Anterior cingulate cortex (tissue), 58 donors: ENCODE measurements at regions not wholly inside any gene's neighbourhood (a gene's known extent, or its start where the extent isn't known, plus 50 kb on each side); places are given as distances from the start of the nearest gene placed in this dataset.
A peak's percentile ranks its signal among the peaks of the same experiment; 100 is the strongest.

Experiments
- DNase-seq, 58 donors: peaks; one replicate each; lab custom pipeline; 2025; lab: John Stamatoyannopoulos, UW

DNA sequence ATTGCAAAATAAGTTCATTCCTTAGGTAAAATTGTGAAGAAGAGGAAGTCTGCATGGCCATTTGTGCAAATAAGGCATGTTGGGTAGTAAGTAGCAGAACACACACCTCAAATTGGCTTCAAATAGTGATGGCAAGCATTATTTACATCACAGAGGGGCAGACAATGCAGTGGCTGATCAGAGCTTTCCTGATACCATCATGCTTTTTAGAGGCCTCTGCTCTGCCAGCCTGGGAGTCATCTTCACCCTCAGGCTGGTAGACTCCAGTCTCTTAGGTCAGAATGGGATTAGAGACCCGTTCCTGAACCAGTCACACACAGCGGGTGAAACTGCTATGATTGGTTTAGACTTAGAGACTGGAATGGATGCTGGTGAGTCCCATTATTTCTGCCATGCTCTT is 396.0 kb upstream of the MCTP2 start:
- no peak for DNase-seq

DNA sequence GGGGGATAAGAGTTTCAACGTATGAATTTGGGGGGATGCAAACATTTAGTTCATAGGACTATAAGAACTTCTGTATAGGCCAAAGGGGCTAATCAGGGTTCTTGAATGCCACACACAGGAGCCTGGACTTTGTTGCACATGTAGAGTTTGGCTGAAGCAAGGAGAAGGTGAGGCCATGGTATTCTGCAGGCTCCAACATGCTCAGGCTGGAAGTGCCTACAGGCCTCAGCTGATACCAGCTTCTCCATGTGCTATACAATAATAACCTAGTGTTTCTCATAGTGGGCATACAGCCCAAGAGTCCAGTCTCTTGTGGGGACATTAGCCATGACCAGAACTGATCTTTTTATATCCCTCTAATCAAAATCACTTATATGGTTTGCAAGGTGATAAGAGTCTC is 399.7 kb upstream of the MCTP2 start:
- no peak for DNase-seq

DNA sequence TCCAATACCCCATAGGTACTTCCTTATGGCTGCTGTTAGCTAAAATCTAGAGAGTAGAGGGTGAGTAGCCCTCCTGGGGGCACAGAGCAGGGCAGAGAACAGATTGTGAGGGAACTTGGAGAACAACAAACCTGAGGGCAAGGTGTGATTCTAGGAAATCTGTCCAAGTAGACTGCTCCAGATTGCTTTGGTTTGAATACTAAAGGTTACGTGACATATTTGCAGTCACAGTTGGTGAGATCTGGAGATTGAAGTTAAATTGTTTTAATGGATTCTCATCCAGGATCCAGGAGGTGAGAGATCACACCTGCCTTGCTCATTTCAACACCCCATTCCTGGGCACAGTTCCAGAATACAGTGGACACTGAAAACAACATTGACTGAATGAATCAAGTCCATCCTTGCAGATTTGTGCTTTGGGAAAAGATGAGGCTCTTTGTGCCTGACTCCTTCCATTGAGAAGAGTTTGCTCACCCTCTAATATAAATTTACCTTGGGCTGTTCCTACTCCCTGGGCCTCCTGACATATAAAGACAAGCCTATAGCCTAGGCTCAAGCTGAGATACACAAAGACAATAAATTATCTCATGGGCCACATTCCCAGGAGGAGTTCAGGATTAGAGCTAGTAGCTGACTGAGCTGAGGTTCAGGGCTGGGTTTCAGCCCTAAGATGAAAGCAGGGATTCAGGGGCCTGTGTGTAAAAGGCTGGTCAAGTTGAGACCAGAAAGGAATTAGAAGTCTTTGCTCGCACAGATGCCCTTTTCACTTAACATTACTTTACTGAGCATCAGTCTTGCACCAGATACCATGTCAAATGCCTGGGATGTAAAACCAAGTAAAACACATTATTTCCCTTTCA is 400.9 kb upstream of the MCTP2 start:
- no peak for DNase-seq

DNA sequence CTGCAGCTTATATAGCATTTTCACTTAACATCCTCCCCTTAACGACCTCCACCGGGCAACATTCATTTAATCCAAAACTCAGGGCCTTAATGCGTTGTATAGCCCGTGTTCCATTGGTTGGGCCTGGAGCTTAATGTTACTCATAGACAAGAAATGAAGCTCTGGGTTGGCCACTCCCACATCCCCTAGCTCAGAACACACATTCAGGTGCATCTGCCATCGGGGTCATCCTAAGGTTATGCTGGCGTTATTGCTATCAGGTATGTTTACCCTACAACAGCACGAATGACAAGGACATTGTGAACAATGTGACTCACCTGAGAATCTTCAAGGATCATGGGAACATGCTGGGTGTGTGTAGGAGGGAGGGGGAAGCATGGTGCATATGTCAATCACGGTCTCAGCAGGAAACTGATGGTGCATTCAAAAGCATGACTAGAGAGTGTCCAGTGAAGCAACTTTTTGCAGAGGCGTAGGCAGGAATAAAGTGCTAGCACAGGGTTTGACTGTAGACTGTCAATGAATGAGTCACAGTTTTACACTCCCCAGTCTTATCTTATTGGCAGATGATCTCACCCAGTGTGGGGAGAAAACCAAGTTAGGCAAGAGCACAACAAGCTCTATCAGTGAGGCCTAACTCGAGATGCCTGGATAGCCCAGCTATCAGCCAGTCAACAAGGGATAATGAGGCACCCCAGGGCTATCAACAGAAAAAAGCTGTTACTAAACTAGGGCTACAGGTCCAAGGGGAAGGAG is 402.1 kb upstream of the MCTP2 start:
- peak in 4 of 58 donors; percentile 2 to 39 (median 9) for DNase-seq

DNA sequence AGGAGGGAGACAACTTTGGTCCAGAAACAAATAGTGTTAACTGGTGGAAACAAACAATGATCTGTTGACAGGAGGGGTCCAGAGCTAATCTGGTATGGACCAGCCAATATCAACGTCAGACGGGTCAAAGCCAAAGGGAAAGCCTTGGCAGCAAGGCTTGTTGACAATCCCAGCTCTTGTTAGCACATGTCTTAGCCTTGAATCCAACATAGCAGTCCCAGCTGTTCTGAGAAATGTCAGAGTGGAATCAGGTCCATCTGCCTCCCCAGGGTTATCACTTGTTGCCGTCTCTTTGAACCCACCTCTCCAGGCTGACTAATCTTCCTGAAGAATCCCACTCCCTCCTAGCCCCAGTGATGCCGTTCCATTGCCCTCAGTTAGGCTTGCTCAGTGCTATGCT is 404.6 kb upstream of the MCTP2 start:
- no peak for DNase-seq

DNA sequence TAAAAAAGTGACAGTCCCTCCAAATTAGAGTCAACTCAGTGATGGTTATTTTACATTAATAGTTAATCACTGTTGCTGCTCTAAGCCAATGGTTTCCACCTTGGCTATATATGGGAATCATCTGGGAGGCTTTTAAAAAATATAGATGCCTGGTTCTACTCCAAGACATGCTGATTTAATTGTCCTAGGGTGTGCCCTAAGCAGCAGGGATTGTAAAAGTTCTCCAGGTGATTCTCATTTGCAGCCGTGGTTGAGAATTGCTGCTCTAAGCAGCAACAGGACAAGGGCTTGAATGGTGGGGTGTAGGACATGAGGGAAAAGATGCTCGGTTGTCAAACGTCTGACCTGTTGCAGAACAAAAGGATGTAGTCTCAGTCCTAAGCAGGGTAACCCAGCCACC is 405.1 kb upstream of the MCTP2 start:
- no peak for DNase-seq

DNA sequence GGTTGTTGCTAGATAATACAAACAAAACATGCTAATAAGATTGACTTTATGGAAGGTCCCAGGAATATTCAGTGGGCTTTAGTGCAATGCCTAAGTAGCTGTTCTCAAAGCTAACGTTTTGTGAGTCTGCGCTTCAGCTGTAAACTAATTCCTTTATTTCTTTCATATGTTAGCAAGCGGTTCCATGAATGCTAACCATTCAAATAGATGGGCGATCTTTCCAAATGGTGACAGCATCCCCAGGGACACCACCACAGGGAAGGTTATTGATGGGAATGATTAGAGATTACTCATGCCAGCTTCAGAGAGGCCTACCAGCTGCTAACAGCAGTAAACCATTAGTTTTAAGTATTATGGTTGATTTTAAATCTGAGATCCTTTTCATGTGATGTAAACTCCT is 405.7 kb upstream of the MCTP2 start:
- DNase-seq, result no peak

DNA sequence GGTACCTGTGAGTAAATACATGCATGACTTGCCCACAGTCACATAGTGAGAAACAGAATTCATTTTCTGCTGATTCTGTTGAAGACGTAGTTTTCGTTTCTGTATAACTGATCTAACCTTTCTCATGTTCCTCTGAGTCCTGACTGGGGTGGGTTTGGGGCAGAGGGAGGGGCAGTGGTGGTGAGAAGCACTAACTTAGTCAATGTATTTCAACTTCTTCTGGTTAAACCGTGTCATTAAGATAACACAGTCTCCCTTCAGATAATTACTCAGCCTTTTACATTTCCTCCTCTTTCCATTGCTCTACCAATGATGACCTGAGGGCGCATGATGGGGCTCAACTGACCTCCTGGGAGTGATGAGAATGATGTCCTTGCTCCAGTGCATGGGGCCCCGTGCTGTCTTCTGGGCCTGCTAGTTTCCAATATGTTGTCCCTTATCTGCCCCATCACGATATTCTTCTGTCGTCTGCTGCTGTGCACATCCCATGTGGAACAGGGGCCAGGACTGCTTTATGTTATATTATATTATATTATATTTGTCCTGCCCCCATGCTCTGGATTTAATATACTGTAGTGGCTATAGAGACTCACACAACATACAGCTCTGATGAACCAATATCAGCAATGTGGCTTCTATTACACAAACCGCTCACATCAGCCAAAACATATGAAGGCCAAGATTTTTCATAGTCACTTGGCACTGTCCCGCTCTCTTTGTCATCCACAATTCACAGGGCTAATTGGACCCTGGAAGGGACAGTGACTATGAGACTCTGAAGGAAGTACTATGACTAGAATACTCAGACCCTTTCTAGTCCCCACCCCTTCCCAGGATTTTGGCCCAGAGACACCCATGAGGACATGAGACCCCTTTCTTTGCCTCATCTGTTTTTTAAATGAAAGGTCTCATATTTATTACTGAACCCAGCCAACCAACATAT is 407.1 kb upstream of the MCTP2 start:
- DNase-seq, result no peak

DNA sequence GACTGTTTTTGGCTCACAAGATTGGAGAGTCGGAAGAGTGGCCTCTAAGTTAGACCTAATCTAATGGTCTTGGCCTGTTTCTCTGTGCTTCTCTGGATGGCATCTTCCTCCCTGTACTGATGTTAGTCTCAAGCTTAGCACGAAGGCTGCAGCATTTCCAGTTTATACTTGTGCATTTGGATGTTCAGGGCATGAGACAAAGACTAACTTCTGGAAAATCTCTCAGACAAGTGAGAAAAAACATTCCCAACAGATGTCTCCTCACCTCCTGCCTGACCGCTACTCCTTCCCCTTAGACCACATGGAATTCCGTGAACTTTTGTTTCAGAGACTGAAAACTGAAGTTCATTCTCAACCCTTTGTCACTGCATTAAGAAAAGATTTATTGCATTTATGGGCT is 410.8 kb upstream of the MCTP2 start:
- no peak for DNase-seq

DNA sequence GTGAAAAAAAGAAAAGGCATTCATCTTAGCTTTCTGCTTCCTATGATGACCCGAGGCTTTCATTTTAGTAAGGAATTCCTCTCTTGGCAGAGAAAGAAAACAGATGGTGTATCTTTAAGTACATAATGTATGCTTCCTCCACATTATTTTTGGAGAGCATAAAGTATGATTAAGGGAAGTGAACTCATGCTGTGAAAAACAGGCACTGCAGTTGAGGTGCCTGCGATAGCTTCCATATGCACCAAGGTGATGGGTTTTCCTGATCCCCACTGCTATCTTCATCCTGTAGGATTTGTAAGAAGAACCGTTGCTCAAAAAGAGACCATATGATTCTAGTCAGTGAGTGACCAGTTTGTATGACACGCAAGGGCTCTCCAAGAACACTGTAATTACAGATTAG is 411.5 kb upstream of the MCTP2 start:
- peak in 1 of 58 donors; percentile 4 for DNase-seq

DNA sequence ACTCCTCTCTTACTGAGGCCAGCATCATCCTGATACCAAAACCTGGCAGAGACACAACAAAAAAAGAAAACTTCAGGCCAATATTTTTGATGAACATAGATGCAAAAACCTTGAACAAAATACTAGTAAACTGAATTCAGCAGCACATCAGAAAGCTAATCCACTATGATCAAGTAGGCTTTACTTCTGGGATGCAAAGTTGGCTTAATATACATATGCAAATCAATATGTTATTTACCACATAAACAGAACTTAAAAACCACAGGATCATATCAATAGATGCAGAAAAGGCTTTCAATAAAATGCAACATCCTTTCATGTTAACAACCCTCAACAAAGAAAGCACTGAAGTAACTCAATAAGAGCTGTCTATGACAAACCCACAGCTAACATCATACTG is 414.5 kb upstream of the MCTP2 start:
- DNase-seq, result no peak

DNA sequence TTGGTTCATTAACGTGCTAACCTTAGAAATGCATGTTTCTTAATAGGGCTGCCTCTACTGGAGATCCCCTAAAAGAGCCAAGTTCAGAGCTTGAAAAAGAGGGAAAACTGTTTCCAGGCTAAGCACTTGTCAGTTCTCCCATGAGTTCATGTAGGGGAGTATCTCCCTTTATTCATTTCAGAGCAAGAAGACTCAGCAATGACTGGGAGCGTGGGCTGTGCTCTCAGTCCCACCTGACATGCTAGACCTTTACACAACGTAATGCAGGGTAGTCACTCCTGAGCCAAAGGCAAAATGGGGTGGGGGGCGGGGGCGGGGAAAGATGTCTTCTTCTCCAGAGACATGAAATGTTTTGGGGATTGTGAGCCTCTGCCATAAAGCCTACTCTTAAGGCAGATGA is 420.1 kb upstream of the MCTP2 start:
- no peak for DNase-seq

DNA sequence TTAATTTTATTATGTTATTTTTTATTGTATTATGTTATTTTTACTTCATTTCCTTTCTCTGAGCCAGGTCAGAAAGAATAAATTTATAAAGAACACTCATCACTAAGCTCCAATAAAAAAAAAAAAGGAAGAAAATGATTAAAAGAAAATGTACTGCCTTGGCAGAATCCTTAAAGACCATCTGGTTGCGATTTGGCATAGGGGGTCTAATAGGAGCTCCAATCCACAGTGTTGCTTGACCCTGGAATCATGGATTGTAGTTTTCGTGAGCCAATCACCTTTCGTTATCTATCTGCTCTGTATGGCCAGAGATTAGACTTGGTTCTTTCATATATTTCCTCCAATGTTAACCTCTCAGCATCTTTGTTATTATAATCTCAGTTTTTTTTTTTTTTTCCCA is 421.8 kb upstream of the MCTP2 start:
- DNase-seq, result no peak

DNA sequence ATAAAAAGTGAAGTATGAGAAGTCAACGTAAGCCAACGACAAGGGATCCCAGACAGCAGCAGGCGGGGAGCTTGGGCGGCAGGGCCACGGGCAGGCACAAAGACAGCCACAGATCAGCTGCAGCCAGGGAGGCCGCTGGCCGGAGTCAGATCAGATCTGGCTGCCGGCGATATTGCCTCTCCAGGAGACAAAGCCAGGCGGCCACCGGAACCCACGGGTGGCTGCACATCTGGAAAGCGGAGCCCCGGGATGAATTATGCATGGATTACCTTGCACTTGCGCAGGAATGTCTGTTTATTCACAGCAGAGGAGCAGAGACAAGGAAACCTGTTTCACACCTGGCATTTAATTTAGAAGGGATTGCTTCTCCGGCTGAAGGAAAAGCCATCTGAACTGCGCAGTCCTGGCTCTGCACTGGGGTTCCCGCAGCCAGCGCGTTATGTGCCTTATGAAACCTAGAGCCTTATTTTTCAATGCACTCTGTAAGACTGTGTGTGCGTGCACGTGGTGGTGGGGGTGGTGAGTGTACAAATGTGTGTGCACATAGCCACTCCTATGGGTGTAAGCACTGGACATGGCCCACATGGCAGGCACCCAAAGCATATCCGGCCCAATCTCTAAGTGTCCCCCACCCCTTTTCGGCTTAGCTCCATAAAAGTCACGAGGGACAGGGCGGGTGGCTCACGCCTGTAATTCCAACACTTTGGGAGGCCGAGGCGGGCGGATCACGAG is 427.8 kb upstream of the MCTP2 start:
- no peak for DNase-seq

DNA sequence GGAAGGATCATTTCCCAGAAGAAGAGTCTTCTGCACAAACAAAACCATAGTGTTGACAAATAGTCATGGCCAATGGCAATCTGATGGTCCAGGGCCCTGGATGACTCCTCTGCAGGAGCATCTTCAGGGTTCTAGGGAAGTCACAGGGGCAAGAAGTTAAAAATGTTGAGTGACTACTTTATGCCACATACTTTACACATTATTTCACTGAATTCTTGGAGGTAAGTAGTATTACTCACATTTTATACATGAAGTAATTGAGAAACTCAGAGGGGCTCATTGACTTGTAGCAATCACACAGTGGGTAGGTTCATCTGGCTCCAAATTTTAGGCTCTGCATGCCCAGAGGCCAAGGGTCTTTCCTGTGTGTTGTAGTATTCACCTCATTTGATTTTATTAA is 430.2 kb upstream of the MCTP2 start:
- no peak for DNase-seq

DNA sequence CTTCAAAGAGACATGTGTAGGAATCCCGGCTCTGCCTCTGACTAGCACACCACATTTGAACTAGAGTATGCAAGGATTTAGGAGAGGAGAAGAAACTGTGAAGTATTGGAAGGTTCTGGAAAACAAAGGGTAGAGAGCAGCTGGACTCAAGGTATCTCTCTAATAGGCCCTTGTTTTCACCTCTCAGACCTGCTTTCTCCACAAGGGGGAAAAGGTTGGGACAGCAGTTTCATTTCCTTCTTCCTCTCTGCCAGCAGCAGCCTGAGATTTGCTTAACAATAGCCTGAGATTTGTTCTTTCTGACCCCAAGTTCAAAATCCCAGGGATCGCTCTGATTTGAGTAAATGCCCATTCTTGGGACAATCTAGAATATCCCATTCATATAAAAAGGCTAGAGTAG is 430.6 kb upstream of the MCTP2 start:
- no peak for DNase-seq

DNA sequence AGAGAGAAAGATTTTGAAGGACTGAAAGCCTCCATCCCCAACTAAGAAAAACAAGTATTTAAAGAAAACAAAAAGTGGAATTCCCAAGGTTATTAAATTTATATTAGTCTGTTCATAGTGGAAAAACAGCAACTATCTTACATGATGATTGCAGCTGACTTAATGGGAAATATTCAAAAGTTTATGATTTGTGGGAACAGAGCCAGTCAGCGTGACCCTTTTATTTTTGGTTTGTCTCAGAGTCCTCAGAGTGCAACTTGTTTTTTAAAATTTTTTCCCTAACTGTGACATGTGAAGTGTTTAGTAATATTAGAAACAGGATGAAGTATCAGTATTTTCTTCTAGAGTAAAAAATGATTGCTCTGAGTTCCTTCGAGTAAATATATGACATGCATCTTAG is 441.9 kb upstream of the MCTP2 start:
- DNase-seq, result no peak

DNA sequence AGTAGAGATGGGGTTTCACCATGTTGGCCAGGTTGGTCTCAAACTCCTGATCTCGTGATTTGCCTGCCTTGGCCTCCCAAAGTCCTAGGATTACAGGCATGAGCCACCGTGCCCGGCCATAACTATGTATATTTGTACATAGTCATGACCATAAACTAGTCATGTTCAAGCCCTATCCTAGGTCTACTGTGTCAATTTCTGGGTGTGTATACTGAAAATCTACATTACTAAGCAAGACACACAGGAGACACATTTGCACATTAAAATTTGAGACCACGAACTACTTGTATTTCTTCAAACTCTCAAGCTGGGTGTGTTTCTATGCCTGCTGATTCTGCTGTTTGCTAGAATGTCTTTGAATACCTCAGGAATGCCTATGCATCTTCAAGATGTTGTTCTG is 451.3 kb upstream of the MCTP2 start:
- no peak for DNase-seq

DNA sequence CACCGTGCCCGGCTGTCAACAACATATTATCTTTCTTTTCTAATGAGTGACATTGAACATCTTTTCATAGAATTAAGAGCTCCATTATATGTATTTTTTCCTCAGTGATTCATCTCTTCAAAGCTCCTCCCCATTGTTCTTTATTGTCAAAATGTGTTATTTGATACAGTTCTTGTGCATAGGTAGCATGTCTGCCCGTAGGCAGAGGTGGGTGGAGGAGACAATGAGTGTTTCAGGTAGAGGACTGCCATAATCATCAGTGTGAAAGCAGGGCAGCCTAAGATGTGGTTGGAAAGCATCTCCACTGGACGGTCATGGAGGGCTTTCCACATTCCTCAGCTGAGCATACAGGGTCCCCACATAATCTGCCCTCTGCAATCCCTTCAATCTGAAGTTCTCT is 452.0 kb upstream of the MCTP2 start:
- no peak for DNase-seq
